ENCODE measurements at regions not wholly inside any gene's neighbourhood (a gene's known extent, or its start where the extent isn't known, plus 50 kb on each side); places are given as distances from the start of the nearest gene placed in this dataset.

- Histone ChIP-seq H3K4me1 (ENCODE audit: insufficient read depth, low read length) (peaks cover 48% of the 10 kb centered on the region), H3K36me3 (ENCODE audit: insufficient read depth, low read length) (0 out of 2 replicates have a peak, but pooled peaks cover 2% of the 10 kb centered on the region), H3K4me3 (ENCODE audit: low read length) (peak overlapping the region; percentile 39), H3K9ac (ENCODE audit: low read depth, low read length) (peak overlapping the region; percentile 38; the same call in 1 of the 2 replicates), H3K27ac (ENCODE audit: low read depth, low read length) (peak overlapping the region; percentile 97), H3K27me3 (ENCODE audit: insufficient read depth, low read length) (no peaks in the 10 kb centered on the region), H3K9me3 (ENCODE audit: insufficient read depth, low read depth, low read length) (no peaks in the 10 kb centered on the region)
Measured at GRCh38 chr13:54356209-54356608, 1327.6 kb downstream of the OLFM4 start.

GRCh38 chr13:54356849-54357248 lies 1328.2 kb downstream of the OLFM4 start:
- Histone ChIP-seq H3K4me1 (ENCODE audit: insufficient read depth, low read length) (peaks cover 48% of the 10 kb centered on the region), H3K4me3 (ENCODE audit: low read length) (peak overlapping the region; percentile 39), H3K9me3 (ENCODE audit: insufficient read depth, low read depth, low read length) (no peaks in the 10 kb centered on the region), H3K27ac (ENCODE audit: low read depth, low read length) (peak overlapping the region; percentile 97), H3K36me3 (ENCODE audit: insufficient read depth, low read length) (0 out of 2 replicates have a peak, but pooled peaks cover 2% of the 10 kb centered on the region), H3K9ac (ENCODE audit: low read depth, low read length) (peak overlapping the region; percentile 38; the same call in 1 of the 2 replicates), H3K27me3 (ENCODE audit: insufficient read depth, low read length) (no peaks in the 10 kb centered on the region)
- WGBS: 11% methylated on average over 1 of the region's 1 CpG

- H3K9me3 ChIP-seq (ENCODE audit: insufficient read depth, low read depth, low read length): no peaks in the 10 kb centered on the region
- peak overlapping the region; percentile 37; the same call in 1 of the 2 replicates for H3K9ac ChIP-seq (ENCODE audit: low read depth, low read length)
- H3K4me1 ChIP-seq (ENCODE audit: insufficient read depth, low read length): peaks cover 48% of the 10 kb centered on the region
- 0 out of 2 replicates have a peak, but pooled peaks cover 2% of the 10 kb centered on the region for H3K36me3 ChIP-seq (ENCODE audit: insufficient read depth, low read length)
- H3K4me3 ChIP-seq (ENCODE audit: low read length): peak overlapping the region; percentile 39
- whole genome bisulfite sequencing: 33% methylated on average over 5 of the region's 5 CpGs
- H3K27ac ChIP-seq (ENCODE audit: low read depth, low read length): peak overlapping the region; percentile 97
- no peaks in the 10 kb centered on the region for H3K27me3 ChIP-seq (ENCODE audit: insufficient read depth, low read length)
Measured at GRCh38 chr13:54357284-54357933, 1328.8 kb downstream of the OLFM4 start.

- Histone ChIP-seq H3K9ac (ENCODE audit: low read depth, low read length) (no peak overlapping the region), H3K4me3 (ENCODE audit: low read length) (no peak overlapping the region), H3K27me3 (ENCODE audit: insufficient read depth, low read length) (no peaks in the 10 kb centered on the region), H3K36me3 (ENCODE audit: insufficient read depth, low read length) (0 out of 2 replicates have a peak, but pooled peaks cover 2% of the 10 kb centered on the region), H3K4me1 (ENCODE audit: insufficient read depth, low read length) (peaks cover 23% of the 10 kb centered on the region), H3K9me3 (ENCODE audit: insufficient read depth, low read depth, low read length) (no peaks in the 10 kb centered on the region), H3K27ac (ENCODE audit: low read depth, low read length) (no peak overlapping the region)
- WGBS: 100% methylated on average over 1 of the region's 1 CpG
Measured at GRCh38 chr13:54361460-54361859, 1332.8 kb downstream of the OLFM4 start.

GRCh38 chr13:54366728-54367127 lies 1338.1 kb downstream of the OLFM4 start:
- Histone ChIP-seq H3K9ac (ENCODE audit: low read depth, low read length) (no peak overlapping the region), H3K4me1 (ENCODE audit: insufficient read depth, low read length) (no peaks in the 10 kb centered on the region), H3K4me3 (ENCODE audit: low read length) (no peak overlapping the region), H3K36me3 (ENCODE audit: insufficient read depth, low read length) (no peaks in the 10 kb centered on the region), H3K27me3 (ENCODE audit: insufficient read depth, low read length) (no peaks in the 10 kb centered on the region), H3K9me3 (ENCODE audit: insufficient read depth, low read depth, low read length) (no peaks in the 10 kb centered on the region), H3K27ac (ENCODE audit: low read depth, low read length) (no peak overlapping the region)
- no CpG with 5 or more reads among the region's 1 CpG for WGBS

GRCh38 chr13:54367639-54368271 lies 1339.1 kb downstream of the OLFM4 start:
- no peak overlapping the region for H3K4me3 ChIP-seq (ENCODE audit: low read length)
- WGBS: 93% methylated on average over 4 of the region's 5 CpGs
- H3K9ac ChIP-seq (ENCODE audit: low read depth, low read length): no peak overlapping the region
- H3K36me3 ChIP-seq (ENCODE audit: insufficient read depth, low read length): no peaks in the 10 kb centered on the region
- no peak overlapping the region for H3K27ac ChIP-seq (ENCODE audit: low read depth, low read length)
- H3K27me3 ChIP-seq (ENCODE audit: insufficient read depth, low read length): no peaks in the 10 kb centered on the region
- H3K4me1 ChIP-seq (ENCODE audit: insufficient read depth, low read length): peaks cover under 1% of the 10 kb centered on the region; the same call in 1 of the 2 replicates
- H3K9me3 ChIP-seq (ENCODE audit: insufficient read depth, low read depth, low read length): no peaks in the 10 kb centered on the region

- Histone ChIP-seq H3K9me3 (ENCODE audit: insufficient read depth, low read depth, low read length) (no peaks in the 10 kb centered on the region), H3K4me1 (ENCODE audit: insufficient read depth, low read length) (peaks cover 7% of the 10 kb centered on the region), H3K27me3 (ENCODE audit: insufficient read depth, low read length) (no peaks in the 10 kb centered on the region), H3K4me3 (ENCODE audit: low read length) (no peak overlapping the region), H3K36me3 (ENCODE audit: insufficient read depth, low read length) (no peaks in the 10 kb centered on the region), H3K27ac (ENCODE audit: low read depth, low read length) (no peak overlapping the region), H3K9ac (ENCODE audit: low read depth, low read length) (no peak overlapping the region)
Measured at GRCh38 chr13:54368387-54368786, 1339.8 kb downstream of the OLFM4 start.

- 0% methylated on average over 1 of the region's 1 CpG for WGBS
- peak overlapping the region; percentile 29; the same call in 1 of the 2 replicates for H3K27ac ChIP-seq (ENCODE audit: low read depth, low read length)
Measured at GRCh38 chr13:54373211-54373610, 1344.6 kb downstream of the OLFM4 start.

GRCh38 chr13:54379461-54379860 lies 1350.8 kb downstream of the OLFM4 start:
- 94% methylated on average over 2 of the region's 2 CpGs for WGBS
- H3K4me3 ChIP-seq (ENCODE audit: low read length): no peak overlapping the region

More at GRCh38 chr13:54373211-54373610, 1344.6 kb downstream of the OLFM4 start:
- H3K36me3 ChIP-seq (ENCODE audit: insufficient read depth, low read length): no peaks in the 10 kb centered on the region
- H3K4me3 ChIP-seq (ENCODE audit: low read length): no peak overlapping the region
- H3K9me3 ChIP-seq (ENCODE audit: insufficient read depth, low read depth, low read length): no peaks in the 10 kb centered on the region
- H3K27me3 ChIP-seq (ENCODE audit: insufficient read depth, low read length): no peaks in the 10 kb centered on the region
- H3K4me1 ChIP-seq (ENCODE audit: insufficient read depth, low read length): peaks cover 36% of the 10 kb centered on the region
- H3K9ac ChIP-seq (ENCODE audit: low read depth, low read length): no peak overlapping the region

GRCh38 chr13:54383604-54384003 lies 1355.0 kb downstream of the OLFM4 start:
- H3K27me3 ChIP-seq (ENCODE audit: insufficient read depth, low read length): peaks cover 50% of the 10 kb centered on the region
- no peaks in the 10 kb centered on the region for H3K9me3 ChIP-seq (ENCODE audit: insufficient read depth, low read depth, low read length)
- H3K9ac ChIP-seq (ENCODE audit: low read depth, low read length): no peak overlapping the region
- no peaks in the 10 kb centered on the region for H3K36me3 ChIP-seq (ENCODE audit: insufficient read depth, low read length)
- WGBS: 60% methylated on average over 2 of the region's 2 CpGs
- H3K4me3 ChIP-seq (ENCODE audit: low read length): no peak overlapping the region
- peaks cover 39% of the 10 kb centered on the region for H3K4me1 ChIP-seq (ENCODE audit: insufficient read depth, low read length)
- H3K27ac ChIP-seq (ENCODE audit: low read depth, low read length): no peak overlapping the region

More at GRCh38 chr13:54379461-54379860, 1350.8 kb downstream of the OLFM4 start:
- peaks cover 47% of the 10 kb centered on the region for H3K4me1 ChIP-seq (ENCODE audit: insufficient read depth, low read length)
- no peak overlapping the region for H3K27ac ChIP-seq (ENCODE audit: low read depth, low read length)
- H3K27me3 ChIP-seq (ENCODE audit: insufficient read depth, low read length): peaks cover 9% of the 10 kb centered on the region
- H3K36me3 ChIP-seq (ENCODE audit: insufficient read depth, low read length): no peaks in the 10 kb centered on the region
- no peaks in the 10 kb centered on the region for H3K9me3 ChIP-seq (ENCODE audit: insufficient read depth, low read depth, low read length)
- H3K9ac ChIP-seq (ENCODE audit: low read depth, low read length): no peak overlapping the region

- Histone ChIP-seq H3K4me3 (ENCODE audit: low read length) (no peak overlapping the region), H3K27me3 (ENCODE audit: insufficient read depth, low read length) (peaks cover 71% of the 10 kb centered on the region), H3K4me1 (ENCODE audit: insufficient read depth, low read length) (peaks cover 29% of the 10 kb centered on the region), H3K36me3 (ENCODE audit: insufficient read depth, low read length) (no peaks in the 10 kb centered on the region), H3K27ac (ENCODE audit: low read depth, low read length) (no peak overlapping the region), H3K9me3 (ENCODE audit: insufficient read depth, low read depth, low read length) (no peaks in the 10 kb centered on the region), H3K9ac (ENCODE audit: low read depth, low read length) (no peak overlapping the region)
Measured at GRCh38 chr13:54387625-54388024, 1359.0 kb downstream of the OLFM4 start.
